GM12873 (cell line): ENCODE measurements at regions not wholly inside any gene's neighbourhood (a gene's known extent, or its start where the extent isn't known, plus 50 kb on each side); places are given as distances from the start of the nearest gene placed in this dataset.

Source experiments
- TF ChIP-seq, protein P1 (sequence below): IDR thresholded peaks from 2 replicates; pipeline ENCODE4 v1.5.1; 2012; ENCODE audit warnings: low read depth, mild to moderate bottlenecking, moderate library complexity, low read length, control low read depth; ENCODE audit not compliant: insufficient read depth; ENCODE audit errors: missing control alignments

DNA sequence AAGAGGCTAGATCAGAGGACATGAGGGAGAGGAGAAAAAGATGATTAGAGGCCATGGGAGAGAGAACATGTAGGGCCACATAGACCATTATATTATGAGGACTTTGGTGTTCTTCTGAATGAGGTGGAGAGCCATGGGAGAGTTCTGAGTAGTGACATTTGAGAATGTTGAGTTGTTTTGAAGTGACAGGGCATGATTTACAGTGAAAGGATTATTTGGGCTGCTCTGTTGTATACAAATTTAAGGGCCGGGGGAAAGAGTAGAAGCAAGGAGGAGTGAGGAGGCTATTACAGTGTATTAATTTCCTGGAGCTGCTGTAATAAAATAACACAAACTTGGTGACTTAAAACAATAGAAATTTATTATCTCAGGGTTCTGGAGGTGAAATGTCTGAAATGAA is 102.5 kb upstream of the RGS4 start:
- TF ChIP-seq, protein P1, sequence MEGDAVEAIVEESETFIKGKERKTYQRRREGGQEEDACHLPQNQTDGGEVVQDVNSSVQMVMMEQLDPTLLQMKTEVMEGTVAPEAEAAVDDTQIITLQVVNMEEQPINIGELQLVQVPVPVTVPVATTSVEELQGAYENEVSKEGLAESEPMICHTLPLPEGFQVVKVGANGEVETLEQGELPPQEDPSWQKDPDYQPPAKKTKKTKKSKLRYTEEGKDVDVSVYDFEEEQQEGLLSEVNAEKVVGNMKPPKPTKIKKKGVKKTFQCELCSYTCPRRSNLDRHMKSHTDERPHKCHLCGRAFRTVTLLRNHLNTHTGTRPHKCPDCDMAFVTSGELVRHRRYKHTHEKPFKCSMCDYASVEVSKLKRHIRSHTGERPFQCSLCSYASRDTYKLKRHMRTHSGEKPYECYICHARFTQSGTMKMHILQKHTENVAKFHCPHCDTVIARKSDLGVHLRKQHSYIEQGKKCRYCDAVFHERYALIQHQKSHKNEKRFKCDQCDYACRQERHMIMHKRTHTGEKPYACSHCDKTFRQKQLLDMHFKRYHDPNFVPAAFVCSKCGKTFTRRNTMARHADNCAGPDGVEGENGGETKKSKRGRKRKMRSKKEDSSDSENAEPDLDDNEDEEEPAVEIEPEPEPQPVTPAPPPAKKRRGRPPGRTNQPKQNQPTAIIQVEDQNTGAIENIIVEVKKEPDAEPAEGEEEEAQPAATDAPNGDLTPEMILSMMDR = no peak

DNA sequence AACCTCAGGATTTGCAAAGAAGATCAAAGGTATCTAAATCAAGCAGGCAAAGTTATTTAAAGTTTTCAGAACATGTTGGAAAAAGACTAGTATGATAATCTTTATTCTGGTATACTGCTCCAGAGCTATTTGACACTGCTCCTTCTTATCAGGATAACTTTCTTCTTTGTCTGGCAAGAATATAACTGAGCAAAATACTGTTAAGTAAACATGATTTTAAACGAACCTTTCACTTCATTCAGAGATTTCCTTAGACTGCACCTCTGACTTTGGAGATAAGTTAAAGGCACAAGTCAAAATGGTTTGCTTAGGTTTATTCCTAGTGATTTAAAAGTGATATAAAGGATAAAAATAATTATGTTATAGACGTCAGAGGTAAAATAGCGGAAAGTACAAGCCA is 103.9 kb upstream of the CCDC190 start:
- TF ChIP-seq, protein P1 = no peak

DNA sequence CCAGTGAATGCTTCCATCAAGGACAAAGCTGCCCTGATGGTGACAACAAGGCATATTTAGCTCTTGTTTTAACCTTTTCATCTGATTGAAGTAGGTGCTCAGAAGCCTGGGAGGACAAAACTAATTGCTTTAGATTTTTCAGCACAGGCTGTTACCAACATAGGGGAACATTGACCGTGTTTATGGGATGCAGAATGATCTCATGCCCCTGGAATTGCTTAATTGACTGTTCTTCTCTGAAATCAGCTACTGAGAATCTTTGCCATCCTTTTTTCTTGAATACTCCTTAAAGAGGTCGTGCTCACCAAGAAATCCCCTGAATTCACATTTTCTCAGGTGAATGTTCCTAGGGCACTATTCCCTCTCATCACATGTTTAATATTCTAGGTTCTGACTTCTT is 95.9 kb upstream of the CCDC190 start:
- TF ChIP-seq, protein P1 = no peak

DNA sequence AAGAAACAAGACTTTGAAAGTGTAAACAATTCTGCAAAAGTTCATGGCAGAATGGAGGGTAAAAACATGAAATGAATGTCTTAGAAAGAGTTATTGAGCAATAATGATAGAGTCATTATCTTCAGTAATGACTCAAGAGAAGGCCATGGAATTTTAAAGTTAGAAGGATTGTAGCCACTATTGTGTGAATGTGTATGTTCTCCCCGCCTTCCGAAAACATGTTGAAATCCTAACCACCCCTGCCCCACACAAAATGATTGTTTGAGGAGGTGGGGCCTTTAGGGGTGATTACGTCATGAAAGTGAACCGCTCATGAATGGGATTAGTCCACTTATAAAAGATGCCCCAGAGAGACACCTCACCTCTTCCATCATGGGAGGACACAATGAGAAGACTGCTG is 93.8 kb upstream of the CCDC190 start:
- TF ChIP-seq, protein P1 = no peak

DNA sequence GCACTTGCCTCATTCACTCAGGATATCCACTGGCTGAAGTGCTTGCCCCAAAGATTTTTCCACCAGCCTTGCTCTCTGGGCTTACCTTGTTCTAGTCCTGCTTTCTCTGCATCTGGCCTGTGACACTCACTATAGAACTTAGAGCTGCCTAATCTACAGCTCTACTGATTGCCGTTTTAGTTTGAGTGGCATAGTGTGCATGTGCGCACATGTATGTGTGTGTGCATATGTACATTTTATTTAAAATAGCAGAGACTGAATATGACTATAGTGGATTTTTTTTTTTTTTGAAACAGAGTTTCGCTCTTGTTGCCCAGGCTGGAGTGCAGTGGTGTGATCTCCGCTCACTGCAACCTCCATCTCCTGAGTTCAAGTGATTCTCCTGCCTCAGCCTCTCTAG is 92.0 kb upstream of the CCDC190 start:
- TF ChIP-seq, protein P1 = no peak

DNA sequence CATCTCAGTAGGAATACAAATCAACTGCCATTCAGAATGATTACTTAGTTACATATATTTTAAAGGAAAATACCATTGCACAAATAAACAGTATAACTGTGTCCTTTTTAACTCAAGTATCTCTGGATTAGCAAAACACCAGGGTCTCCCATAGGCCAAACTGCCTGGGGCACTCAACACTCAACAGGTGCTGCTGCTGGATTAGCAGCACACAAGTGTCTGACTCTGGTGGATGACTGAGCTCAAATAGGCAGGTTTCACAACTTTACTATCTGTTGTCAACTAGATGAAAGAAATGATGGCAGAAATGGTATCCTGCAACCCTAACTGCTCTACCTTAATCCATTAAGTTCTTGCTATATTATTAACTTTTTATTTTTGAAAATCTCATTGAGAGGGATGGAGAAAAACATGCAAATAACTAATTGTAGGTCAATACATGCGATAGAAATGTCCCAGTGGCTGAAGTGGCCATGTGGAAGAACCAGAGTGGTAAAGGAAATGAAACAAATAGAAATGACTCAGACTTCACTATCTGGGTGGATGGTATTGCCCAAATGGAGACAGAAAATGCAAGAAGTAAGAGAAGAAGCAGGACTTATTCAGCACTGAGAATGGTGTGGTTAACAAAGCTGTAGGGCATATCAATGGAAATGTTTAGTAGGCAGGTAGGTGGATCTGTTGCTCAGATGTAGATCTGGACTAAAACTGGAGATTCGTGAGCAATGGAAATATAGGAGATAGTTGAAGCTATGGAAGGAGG is 90.8 kb upstream of the CCDC190 start:
- TF ChIP-seq, protein P1 = no peak

DNA sequence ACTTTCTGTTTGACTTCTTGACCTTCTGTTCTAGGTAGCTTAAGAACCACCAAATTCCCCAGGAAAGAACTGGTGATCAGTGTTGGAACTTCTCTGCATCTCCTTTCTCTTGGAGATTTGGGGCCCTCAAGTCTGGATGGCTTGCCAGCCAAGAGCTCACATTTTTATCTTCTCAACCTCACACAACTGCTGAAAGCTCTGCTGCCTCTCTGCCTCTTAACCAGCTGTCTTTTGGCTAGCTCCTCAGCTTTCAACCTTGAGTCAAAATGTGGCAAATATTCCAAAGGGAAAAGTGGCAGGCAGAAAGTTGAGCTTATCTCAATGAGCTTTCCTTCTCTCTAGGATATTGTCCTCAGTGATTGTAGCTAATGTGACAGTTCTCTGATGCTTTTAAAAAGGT is 89.2 kb upstream of the CCDC190 start:
- TF ChIP-seq, protein P1 = no peak
